NCI-H510A (cell line): ENCODE measurements at regions not wholly inside any gene's neighbourhood (a gene's known extent, or its start where the extent isn't known, plus 50 kb on each side); places are given as distances from the start of the nearest gene placed in this dataset.

Experiments
- DNase-seq: peaks from one replicate; lab custom pipeline; 2025; lab: John Stamatoyannopoulos, UW

- DNase-seq = no peak
These were observed 190.3 kb downstream of the RBFOX3 start for GRCh38 chr17:79420318-79421243.

- DNase-seq = no peak
These were observed 193.3 kb downstream of the RBFOX3 start for GRCh38 chr17:79417476-79417988.

DNA sequence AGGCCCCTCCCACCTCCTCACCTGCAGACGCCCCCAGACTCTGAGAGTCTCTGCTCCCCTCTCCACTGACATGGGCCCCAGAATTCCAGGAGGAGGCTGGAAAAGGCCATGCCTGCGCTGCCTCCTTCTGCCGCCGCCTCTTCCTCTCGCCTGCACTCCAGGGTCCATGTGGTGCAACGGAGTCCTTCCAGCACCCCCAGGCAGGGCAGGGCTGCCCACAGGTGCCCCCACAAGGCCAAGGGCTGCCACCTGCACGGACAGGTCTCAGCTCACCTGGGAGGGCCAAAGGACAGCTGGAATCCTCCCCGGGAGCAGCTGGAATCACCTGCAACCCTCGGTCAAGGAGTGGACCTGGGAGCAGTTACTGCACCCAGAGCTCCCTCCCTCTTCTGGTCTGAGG lies 194.9 kb downstream of the RBFOX3 start:
- DNase-seq = no peak

- DNase-seq = no peak
These were observed 195.5 kb downstream of the RBFOX3 start for GRCh38 chr17:79415365-79415764.

- no peak for DNase-seq
These were observed 196.0 kb downstream of the RBFOX3 start for GRCh38 chr17:79414793-79415211.

DNA sequence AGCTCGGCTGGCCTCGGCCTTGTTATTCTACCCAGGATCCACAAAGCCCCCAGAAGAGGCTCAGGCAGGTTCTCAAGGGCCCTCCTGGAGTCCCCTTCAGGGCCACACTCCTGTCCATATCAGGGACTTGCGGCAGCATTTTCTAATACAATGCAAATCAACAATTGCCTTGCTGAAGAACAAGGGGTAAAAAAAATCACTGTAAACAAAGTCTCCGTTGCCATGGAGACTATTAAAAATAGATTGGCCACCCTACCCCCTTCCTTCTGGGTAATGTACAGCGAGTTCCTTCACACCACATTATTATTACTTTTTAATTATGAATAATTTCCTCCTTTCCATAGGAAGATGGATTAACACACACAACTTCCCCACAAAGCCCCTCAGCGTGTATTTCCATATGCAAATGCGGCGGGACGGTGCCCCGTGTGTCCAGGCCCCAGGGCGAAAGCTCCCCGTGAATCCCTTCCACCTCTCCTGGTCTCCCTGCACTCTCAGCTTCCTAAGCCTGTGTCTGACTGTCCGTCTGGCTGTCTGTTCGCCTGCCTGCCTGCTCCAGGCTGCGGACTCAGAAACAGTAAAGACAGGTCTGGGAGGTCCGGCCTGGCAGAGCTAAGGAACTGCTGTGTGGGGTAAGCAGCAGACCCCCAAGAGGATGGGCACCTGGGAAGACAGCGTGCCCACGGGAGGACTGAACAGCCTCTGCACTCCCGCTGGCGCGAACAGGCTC lies 196.6 kb downstream of the RBFOX3 start:
- DNase-seq = no peak

DNA sequence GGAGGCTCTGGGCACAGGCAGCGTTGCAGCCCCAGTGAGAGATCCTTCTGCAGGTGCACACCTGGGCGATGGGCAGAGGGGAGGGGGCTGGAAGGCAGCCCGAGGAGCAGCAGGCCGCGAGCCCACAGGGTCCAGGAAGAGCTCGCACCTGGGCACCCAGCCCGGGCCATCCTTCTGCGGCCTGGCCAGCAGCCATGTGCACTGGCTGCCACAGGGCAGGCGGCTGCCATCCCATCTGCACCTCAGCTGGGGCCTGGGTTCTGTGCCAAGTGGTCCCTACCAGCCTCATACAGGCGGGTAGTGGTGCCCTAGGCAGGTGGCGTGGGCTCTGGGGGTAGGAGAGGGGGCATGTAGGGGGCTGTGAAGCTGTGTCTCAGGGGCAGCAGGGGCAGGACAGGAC lies 197.2 kb downstream of the RBFOX3 start:
- no peak for DNase-seq

GRCh38 chr17:79412886-79413390 lies 197.9 kb downstream of the RBFOX3 start:
- DNase-seq = no peak

DNA sequence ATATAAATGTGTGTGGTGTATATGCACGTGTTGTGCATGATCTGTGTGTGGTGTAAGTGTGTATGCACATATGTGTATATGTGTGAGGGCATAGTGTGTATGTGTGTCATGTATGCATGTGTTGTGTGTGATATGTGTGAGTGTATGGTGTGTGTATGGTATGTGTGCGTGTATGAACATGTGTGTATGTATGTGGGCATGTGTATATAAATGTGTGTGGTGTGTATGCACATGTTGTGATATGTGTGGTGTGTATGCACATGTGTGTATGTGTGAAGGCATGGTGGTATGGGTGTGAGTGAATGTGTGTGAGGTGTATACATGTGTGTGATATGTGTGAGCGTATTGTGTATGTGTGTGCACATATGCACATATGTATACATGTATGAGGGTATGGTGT lies 198.7 kb downstream of the RBFOX3 start:
- DNase-seq = no peak

- DNase-seq = no peak
These were observed 199.4 kb downstream of the RBFOX3 start for GRCh38 chr17:79411419-79411818.

- DNase-seq = no peak
These were observed 200.2 kb downstream of the RBFOX3 start for GRCh38 chr17:79410681-79411080.

DNA sequence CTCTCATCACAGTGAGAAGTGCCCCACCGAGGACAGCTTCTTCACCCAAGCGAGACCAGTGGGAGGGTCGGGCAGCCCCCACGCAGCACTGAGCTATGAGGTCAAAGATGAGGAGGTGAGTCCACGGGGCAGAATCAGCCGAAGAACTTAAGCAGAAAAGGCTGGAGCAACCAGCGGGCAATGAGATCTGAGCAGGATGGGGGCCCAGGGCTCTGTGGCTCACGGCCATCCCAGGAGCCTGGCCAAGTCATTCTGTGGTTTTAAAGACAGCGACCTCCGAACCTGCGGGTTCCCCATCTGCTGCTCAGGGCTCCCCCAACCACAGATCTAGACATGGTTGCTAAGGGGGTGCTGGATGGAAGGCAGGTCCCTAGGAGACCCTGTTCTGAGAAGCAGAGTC lies 202.6 kb downstream of the RBFOX3 start:
- DNase-seq = no peak

GRCh38 chr17:79407385-79407784 lies 203.5 kb downstream of the RBFOX3 start:
- DNase-seq = no peak

GRCh38 chr17:79406316-79406715 lies 204.5 kb downstream of the RBFOX3 start:
- DNase-seq = no peak

- DNase-seq = no peak
These were observed 205.0 kb downstream of the RBFOX3 start for GRCh38 chr17:79405823-79406222.

DNA sequence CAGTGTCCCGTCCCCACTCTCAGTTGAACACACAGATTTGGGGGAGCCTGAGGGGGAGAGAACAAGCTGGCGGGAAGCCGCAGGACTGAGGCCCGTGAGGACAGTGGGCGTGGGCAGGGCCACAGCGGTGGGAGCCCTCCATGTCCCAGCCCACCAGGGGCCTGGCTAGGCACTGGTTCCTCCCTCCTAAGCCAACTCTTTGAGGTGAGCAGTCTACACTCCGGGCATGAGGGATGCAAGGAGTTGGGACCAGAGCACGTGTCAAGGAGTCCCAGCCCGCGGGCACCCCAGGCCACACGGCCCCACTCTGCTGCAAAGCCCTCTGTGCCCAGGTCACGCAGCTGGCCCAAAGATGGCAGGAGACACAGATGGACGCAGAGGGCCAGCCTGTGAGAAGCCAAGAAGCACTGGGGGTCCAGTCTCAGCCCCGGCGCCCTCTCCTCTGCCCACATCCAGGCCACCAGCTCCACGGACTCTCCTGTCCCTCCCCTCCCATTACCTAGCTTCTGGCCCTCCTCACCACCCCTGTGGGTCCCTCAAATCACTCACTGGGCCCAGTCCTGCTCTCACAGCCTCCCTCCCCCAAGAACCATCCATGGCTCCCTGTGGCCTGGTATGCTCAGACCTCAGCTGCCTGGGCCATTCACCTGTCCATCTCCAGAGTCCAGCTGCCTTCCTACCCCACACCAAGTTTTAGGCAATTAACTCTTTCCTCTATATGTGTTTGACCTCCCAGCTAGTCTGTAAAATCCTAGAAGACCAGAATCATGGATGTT lies 206.5 kb downstream of the RBFOX3 start:
- no peak for DNase-seq

DNA sequence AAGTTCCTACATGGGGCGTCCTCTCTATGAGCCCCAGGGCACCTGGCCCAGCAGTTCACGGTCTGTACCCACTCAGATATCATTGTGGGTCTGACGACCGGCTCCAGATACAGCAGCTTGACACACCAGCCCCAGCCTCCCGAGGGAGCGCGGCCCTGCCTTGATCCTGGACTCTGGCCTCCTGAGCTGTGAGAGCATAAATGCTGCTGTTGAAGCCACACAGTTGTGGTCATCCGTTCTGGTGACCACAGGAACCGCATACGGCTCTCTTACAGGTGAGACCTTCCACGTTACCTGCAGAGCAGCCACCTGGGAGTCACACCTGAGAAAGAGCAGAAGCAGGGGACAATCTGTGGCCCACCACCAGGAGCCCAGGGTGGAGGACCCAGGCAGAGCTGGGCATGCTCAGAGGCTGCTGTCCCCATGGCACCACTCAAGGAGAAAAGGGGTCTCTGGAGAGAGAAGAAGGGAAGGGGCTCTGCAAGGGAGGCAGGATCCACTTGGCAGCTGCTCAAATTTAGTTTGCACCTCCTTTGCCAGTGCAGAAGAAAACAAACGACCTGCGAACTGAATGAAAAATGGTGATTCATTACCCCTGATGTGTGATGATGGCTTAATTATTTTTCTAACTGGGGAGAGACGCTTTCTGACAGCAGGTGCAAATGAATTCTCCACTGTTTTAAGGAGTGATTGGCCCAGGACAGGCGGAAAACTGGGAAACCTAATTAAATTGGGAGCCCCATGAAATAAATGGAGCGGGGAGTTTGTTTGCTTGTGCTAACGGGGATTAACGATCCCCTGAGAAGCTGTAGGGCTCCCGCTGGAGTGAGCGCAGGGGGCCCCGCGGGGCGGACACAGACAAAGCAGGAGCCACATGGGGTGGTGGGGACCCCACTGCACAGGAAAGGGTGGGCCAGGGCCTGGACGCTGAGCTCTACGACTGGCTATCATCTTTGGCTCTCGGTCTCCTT lies 208.9 kb downstream of the RBFOX3 start:
- DNase-seq = no peak

DNA sequence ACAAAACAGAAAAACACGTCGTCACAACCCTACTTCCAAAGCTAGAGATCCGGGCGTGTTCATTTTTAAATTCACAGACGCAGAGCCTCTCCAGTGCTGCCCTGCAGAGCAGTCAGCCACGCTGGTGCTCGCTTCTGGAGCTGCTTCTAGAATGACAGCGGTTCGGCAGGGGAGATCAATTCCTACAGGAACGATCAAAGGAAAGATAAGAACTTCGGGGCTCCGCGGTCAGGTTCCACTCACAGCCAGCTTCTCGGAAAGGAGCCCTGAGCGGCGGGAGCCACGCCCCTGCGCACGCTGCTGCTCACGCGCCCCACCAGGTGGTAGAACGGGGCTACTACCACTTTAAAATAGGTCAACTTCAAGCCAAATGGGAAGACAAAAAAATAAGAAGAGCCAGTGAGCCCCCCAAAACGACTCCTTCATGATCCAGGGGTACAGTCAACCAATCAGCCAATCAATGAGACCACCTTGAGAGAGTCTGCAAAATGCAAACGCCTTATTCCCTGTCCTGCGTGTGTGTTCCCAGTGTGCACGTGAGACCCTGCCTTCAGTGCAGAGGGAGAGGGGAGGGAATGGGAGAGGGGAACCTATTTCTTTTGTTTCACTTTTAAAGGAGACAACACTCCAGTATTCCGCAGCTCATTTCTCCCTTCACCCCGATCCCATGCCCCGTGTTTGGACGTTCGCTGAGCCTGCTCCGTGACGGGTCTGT lies 209.7 kb downstream of the RBFOX3 start:
- DNase-seq = no peak

- no peak for DNase-seq
These were observed 211.2 kb downstream of the RBFOX3 start for GRCh38 chr17:79399610-79400144.

DNA sequence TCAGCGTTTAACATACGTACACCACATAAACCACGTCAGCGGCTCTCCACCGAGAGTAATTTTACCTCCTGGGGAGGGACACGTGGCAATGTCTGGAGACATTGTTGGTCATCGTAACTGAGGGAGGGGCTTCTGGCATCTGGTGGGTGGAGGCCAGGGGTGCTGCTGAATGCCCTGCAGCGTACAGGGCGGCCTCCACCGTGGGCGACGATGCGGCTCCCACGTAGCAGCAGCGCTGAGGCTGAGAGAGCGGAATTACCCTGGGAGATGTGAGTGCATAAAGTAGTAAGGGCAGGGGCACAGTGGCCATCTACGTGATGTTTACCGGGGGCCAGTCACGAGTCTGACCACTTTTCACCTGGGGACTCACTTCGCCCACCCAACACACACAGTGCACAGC lies 212.4 kb downstream of the RBFOX3 start:
- no peak for DNase-seq
